Neural progenitor cell (in vitro differentiated cells): ENCODE measurements at regions not wholly inside any gene's neighbourhood (a gene's known extent, or its start where the extent isn't known, plus 50 kb on each side); places are given as distances from the start of the nearest gene placed in this dataset.

ENCODE experiments used
- DNase-seq: peaks from one replicate; pipeline ENCODE4 v3.0.0-alpha.2; 2016; ENCODE audit warnings: low spot score
- H2AFZ ChIP-seq: fragments of 200-600 bp; sonication (generic); replicated peaks from 2 replicates; pipeline ENCODE4 v1.6.1; 2016; ENCODE audit warnings: antibody characterized with exemption
- H3F3A ChIP-seq: fragments of 200-600 bp; sonication (generic); 2 replicates; pipeline ENCODE4 v1.6.1; 2016; ENCODE audit warnings: antibody characterized with exemption, low read depth
- H3K27ac ChIP-seq: fragments of 200-600 bp; sonication (generic); 2 replicates; pipeline ENCODE4 v1.5.1; 2016; ENCODE audit warnings: mild to moderate bottlenecking
- H3K27me3 ChIP-seq: fragments of 200-600 bp; sonication (generic); 2 replicates; pipeline ENCODE4 v1.6.1; 2016; ENCODE audit warnings: mild to moderate bottlenecking, moderate library complexity
- H3K36me3 ChIP-seq: fragments of 200-600 bp; sonication (generic); 2 replicates; pipeline ENCODE4 v1.5.1; 2016
- H3K4me1 ChIP-seq: fragments of 200-600 bp; sonication (generic); 2 replicates; pipeline ENCODE4 v1.6.1; 2016; ENCODE audit warnings: mixed run types
- H3K4me2 ChIP-seq: fragments of 200-600 bp; sonication (generic); 2 replicates; pipeline ENCODE4 v1.6.1; 2016
- H3K4me3 ChIP-seq: fragments of 200-600 bp; sonication (generic); 2 replicates; pipeline ENCODE4 v1.5.1; 2016
- H3K79me2 ChIP-seq: fragments of 200-600 bp; sonication (generic); 2 replicates; pipeline ENCODE4 v1.6.1; 2016; ENCODE audit warnings: low read depth
- H3K9ac ChIP-seq: fragments of 200-600 bp; sonication (generic); 2 replicates; pipeline ENCODE4 v1.6.1; 2016
- H3K9me3 ChIP-seq: fragments of 200-600 bp; sonication (generic); 2 replicates; pipeline ENCODE4 v1.5.1; 2016; ENCODE audit warnings: low read depth
- H4K20me1 ChIP-seq: fragments of 200-600 bp; sonication (generic); 2 replicates; pipeline ENCODE4 v1.6.1; 2016; ENCODE audit warnings: low read depth
- H3K27ac Mint-ChIP-seq: 3 replicates; pipeline ENCODE4 v1.8.0; 2021; ENCODE audit warnings: mixed read lengths
- H3K27me3 Mint-ChIP-seq: 2 replicates; pipeline ENCODE4 v1.8.0; 2022; ENCODE audit warnings: low read depth, mild to moderate bottlenecking, inconsistent platforms, moderate library complexity, mixed read lengths; ENCODE audit not compliant: insufficient read depth
- H3K36me3 Mint-ChIP-seq: 3 replicates; pipeline ENCODE4 v1.8.0; 2021; ENCODE audit warnings: mixed read lengths
- H3K4me1 Mint-ChIP-seq: 3 replicates; pipeline ENCODE4 v1.8.0; 2021; ENCODE audit warnings: mixed read lengths
- H3K4me3 Mint-ChIP-seq: 3 replicates; pipeline ENCODE4 v1.8.0; 2021; ENCODE audit warnings: mild to moderate bottlenecking, moderate library complexity, mixed read lengths
- H3K9me3 Mint-ChIP-seq: 3 replicates; pipeline ENCODE4 v1.8.0; 2020; ENCODE audit warnings: mixed read lengths
- CTCF ChIP-seq: fragments of 200-600 bp; sonication (generic); IDR thresholded peaks from 2 replicates; pipeline ENCODE4 v1.5.1; 2017; ENCODE audit warnings: antibody characterized with exemption, mild to moderate bottlenecking
- EZH2 ChIP-seq: fragments of 200-600 bp; sonication (generic); IDR thresholded peaks from 2 replicates; pipeline ENCODE4 v1.6.1; 2017; ENCODE audit warnings: antibody characterized with exemption, mild to moderate bottlenecking, moderate library complexity
- EZH2phosphoT487 ChIP-seq: fragments of 200-600 bp; sonication (generic); IDR thresholded peaks from 2 replicates; pipeline ENCODE4 v1.6.1; 2017; ENCODE audit warnings: antibody characterized with exemption

DNA sequence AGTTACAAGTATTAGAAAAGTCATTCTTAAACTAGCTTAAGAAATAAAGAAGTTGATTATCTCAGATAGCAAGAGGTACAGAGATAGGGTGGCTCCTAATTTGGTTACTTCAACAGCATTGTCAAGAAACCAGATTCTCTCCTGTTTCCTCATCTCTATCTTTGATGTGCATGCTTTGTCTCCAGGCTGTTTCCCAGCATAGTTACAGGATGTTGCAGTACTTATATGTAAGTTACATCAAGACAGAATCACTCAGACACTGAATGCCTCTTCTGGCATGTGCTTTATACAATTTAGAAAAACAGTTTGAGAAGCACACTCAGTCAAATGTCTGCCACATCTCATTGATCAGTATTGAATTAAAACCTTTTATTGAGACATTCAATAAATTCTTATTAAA lies 189.5 kb upstream of the UBE2E3 start:
- Histone ChIP-seq H3K27me3 (no peaks in the 10 kb centered on the region), H3K9me3 (no peaks in the 10 kb centered on the region), H3K4me1 (no peaks in the 10 kb centered on the region), H2AFZ (no peak overlapping the region), H3K79me2 (no peaks in the 10 kb centered on the region), H3K27ac (no peak overlapping the region), H3K9ac (no peak overlapping the region), H3F3A (no peaks in the 10 kb centered on the region), H4K20me1 (no peaks in the 10 kb centered on the region), H3K4me3 (no peak overlapping the region), H3K36me3 (no peaks in the 10 kb centered on the region), H3K4me2 (no peak overlapping the region)
- Mint-ChIP-seq H3K36me3 (no peaks in the 10 kb centered on the region), H3K27ac (no peak overlapping the region), H3K27me3 (peaks cover 2% of the 10 kb centered on the region), H3K4me1 (no peaks in the 10 kb centered on the region), H3K9me3 (no peaks in the 10 kb centered on the region), H3K4me3 (no peak overlapping the region)
- TF ChIP-seq EZH2phosphoT487 (no peak), CTCF (no peak), EZH2 (no peak)
- no peak for DNase-seq

- H4K20me1 ChIP-seq, result no peaks in the 10 kb centered on the region
- no peak overlapping the region for H3K4me3 Mint-ChIP-seq
- no peaks in the 10 kb centered on the region for H3K27me3 ChIP-seq
- H3K4me3 ChIP-seq, result no peak overlapping the region
- no peaks in the 10 kb centered on the region for H3K36me3 Mint-ChIP-seq
- DNase-seq, result no peak
- no peaks in the 10 kb centered on the region for H3K4me1 ChIP-seq
- H3K9ac ChIP-seq, result no peak overlapping the region
- H3K4me1 Mint-ChIP-seq, result no peaks in the 10 kb centered on the region
- no peaks in the 10 kb centered on the region for H3K79me2 ChIP-seq
- H3K4me2 ChIP-seq, result no peak overlapping the region
- no peaks in the 10 kb centered on the region for H3K27me3 Mint-ChIP-seq
- no peaks in the 10 kb centered on the region for H3K9me3 ChIP-seq
- no peaks in the 10 kb centered on the region for H3F3A ChIP-seq
- H3K9me3 Mint-ChIP-seq, result no peaks in the 10 kb centered on the region
- H2AFZ ChIP-seq, result no peak overlapping the region
- TF ChIP-seq EZH2phosphoT487 (no peak), EZH2 (no peak), CTCF (no peak)
- no peak overlapping the region for H3K27ac Mint-ChIP-seq
- no peaks in the 10 kb centered on the region for H3K36me3 ChIP-seq
- no peak overlapping the region for H3K27ac ChIP-seq
Measured at GRCh38 chr2:180787330-180787729, 193.1 kb upstream of the UBE2E3 start.

- no peak overlapping the region for H3K27ac Mint-ChIP-seq
- DNase-seq, result no peak
Measured at GRCh38 chr2:180781276-180781675, 199.1 kb upstream of the UBE2E3 start.

More at GRCh38 chr2:180781276-180781675, 199.1 kb upstream of the UBE2E3 start:
- Mint-ChIP-seq H3K4me3 (no peak overlapping the region), H3K4me1 (no peaks in the 10 kb centered on the region), H3K36me3 (no peaks in the 10 kb centered on the region), H3K27me3 (no peaks in the 10 kb centered on the region), H3K9me3 (no peaks in the 10 kb centered on the region)
- no peak overlapping the region for H2AFZ ChIP-seq
- no peak overlapping the region for H3K27ac ChIP-seq
- no peaks in the 10 kb centered on the region for H3K27me3 ChIP-seq
- no peaks in the 10 kb centered on the region for H3K79me2 ChIP-seq
- TF ChIP-seq EZH2, result no peak
- no peak for TF ChIP-seq EZH2phosphoT487
- no peak for TF ChIP-seq CTCF
- H3K36me3 ChIP-seq, result no peaks in the 10 kb centered on the region
- no peak overlapping the region for H3K9ac ChIP-seq
- no peaks in the 10 kb centered on the region for H4K20me1 ChIP-seq
- H3K4me1 ChIP-seq, result no peaks in the 10 kb centered on the region
- H3K4me3 ChIP-seq, result no peak overlapping the region
- no peak overlapping the region for H3K4me2 ChIP-seq
- H3K9me3 ChIP-seq, result no peaks in the 10 kb centered on the region
- no peaks in the 10 kb centered on the region for H3F3A ChIP-seq
